ENCODE measurements at regions not wholly inside any gene's neighbourhood (a gene's known extent, or its start where the extent isn't known, plus 50 kb on each side); places are given as distances from the start of the nearest gene placed in this dataset.

DNA sequence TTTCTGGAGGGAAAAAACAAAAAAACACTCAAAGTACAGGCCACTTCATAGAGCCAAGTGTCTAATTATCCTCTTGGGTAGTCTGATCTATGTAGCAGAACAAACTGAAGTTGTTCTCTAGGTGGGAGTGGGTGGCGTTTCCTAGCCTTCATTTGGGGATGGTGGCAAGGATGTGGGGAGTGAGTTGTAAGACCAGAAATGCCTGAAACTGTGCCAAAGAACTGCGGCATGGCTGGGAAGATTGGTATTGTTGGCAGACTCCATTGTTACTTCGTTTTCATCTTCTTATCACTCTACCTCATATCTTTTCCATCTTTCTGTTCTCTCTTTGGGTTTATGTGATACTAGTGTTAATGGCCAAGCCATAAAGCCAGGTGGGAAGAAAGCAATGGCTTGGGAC is 177.3 kb upstream of the DDHD1 start:
- no peak for TF ChIP-seq CTCF (conservative IDR thresholded peaks at IDR 0.05)
- no peak for TF ChIP-seq EZH2 (IDR thresholded peaks at IDR 0.05; ENCODE audit: low read depth)
